ENCODE measurements at regions not wholly inside any gene's neighbourhood (a gene's known extent, or its start where the extent isn't known, plus 50 kb on each side); places are given as distances from the start of the nearest gene placed in this dataset.

- no peaks in the 10 kb centered on the region for H3K36me3 Mint-ChIP-seq
- H3K9me3 Mint-ChIP-seq: peaks cover 6% of the 10 kb centered on the region
- ChIA-PET CTCF (no interaction called here), POLR2A (no interaction called here)
- H3K27ac Mint-ChIP-seq: no peak overlapping the region
- H3K4me1 Mint-ChIP-seq (ENCODE audit: low read depth): no peaks in the 10 kb centered on the region
- H3K27me3 Mint-ChIP-seq: no peaks in the 10 kb centered on the region
- DNase-seq: no peak
- no peak overlapping the region for H3K4me3 Mint-ChIP-seq
- intact Hi-C loops (cut with micrococcal nuclease): no loop called here
Measured at GRCh38 chr4:22987870-22988269, 295.1 kb downstream of the GBA3 start.

- Mint-ChIP-seq H3K9me3 (peaks cover 6% of the 10 kb centered on the region), H3K27me3 (no peaks in the 10 kb centered on the region), H3K36me3 (no peaks in the 10 kb centered on the region), H3K4me1 (ENCODE audit: low read depth) (no peaks in the 10 kb centered on the region), H3K27ac (no peak overlapping the region), H3K4me3 (no peak overlapping the region)
- ChIA-PET POLR2A (no interaction called here), CTCF (no interaction called here)
- DNase-seq: no peak
- intact Hi-C loops (cut with micrococcal nuclease): no loop called here
Measured at GRCh38 chr4:22986881-22987280, 294.1 kb downstream of the GBA3 start.

- no peak for DNase-seq
- Mint-ChIP-seq H3K36me3 (no peaks in the 10 kb centered on the region), H3K4me1 (ENCODE audit: low read depth) (no peaks in the 10 kb centered on the region), H3K9me3 (peaks cover 10% of the 10 kb centered on the region), H3K27me3 (no peaks in the 10 kb centered on the region), H3K4me3 (no peak overlapping the region), H3K27ac (no peak overlapping the region)
- ChIA-PET CTCF (no interaction called here), POLR2A (no interaction called here)
- intact Hi-C loops (cut with micrococcal nuclease): no loop called here
Measured at GRCh38 chr4:22986262-22986661, 293.5 kb downstream of the GBA3 start.

GRCh38 chr4:22984390-22984789 lies 291.7 kb downstream of the GBA3 start:
- CTCF ChIA-PET: no interaction called here
- DNase-seq: no peak
- Mint-ChIP-seq H3K4me1 (ENCODE audit: low read depth) (no peaks in the 10 kb centered on the region), H3K9me3 (peaks cover 12% of the 10 kb centered on the region), H3K4me3 (no peak overlapping the region), H3K36me3 (no peaks in the 10 kb centered on the region), H3K27ac (no peak overlapping the region), H3K27me3 (no peaks in the 10 kb centered on the region)
- intact Hi-C loops (cut with micrococcal nuclease): no loop called here
- POLR2A ChIA-PET: no interaction called here

- DNase-seq: no peak
- H3K4me1 Mint-ChIP-seq (ENCODE audit: low read depth): no peaks in the 10 kb centered on the region
- H3K4me3 Mint-ChIP-seq: no peak overlapping the region
- no peak overlapping the region for H3K27ac Mint-ChIP-seq
- CTCF ChIA-PET: no interaction called here
- H3K27me3 Mint-ChIP-seq: no peaks in the 10 kb centered on the region
- H3K9me3 Mint-ChIP-seq: peaks cover 8% of the 10 kb centered on the region
- H3K36me3 Mint-ChIP-seq: no peaks in the 10 kb centered on the region
- POLR2A ChIA-PET: no interaction called here
- intact Hi-C loops (cut with micrococcal nuclease): no loop called here
Measured at GRCh38 chr4:22978656-22979055, 285.9 kb downstream of the GBA3 start.

- Mint-ChIP-seq H3K4me1 (ENCODE audit: low read depth) (no peaks in the 10 kb centered on the region), H3K36me3 (no peaks in the 10 kb centered on the region), H3K9me3 (peaks cover 5% of the 10 kb centered on the region), H3K4me3 (no peak overlapping the region), H3K27ac (no peak overlapping the region), H3K27me3 (no peaks in the 10 kb centered on the region)
- ChIA-PET POLR2A (no interaction called here), CTCF (no interaction called here)
- no peak for DNase-seq
- intact Hi-C loops (cut with micrococcal nuclease): no loop called here
Measured at GRCh38 chr4:22970665-22971064, 277.9 kb downstream of the GBA3 start.

GRCh38 chr4:22969287-22969896 lies 276.7 kb downstream of the GBA3 start:
- Mint-ChIP-seq H3K36me3 (no peaks in the 10 kb centered on the region), H3K4me3 (no peak overlapping the region), H3K27me3 (no peaks in the 10 kb centered on the region), H3K4me1 (ENCODE audit: low read depth) (no peaks in the 10 kb centered on the region), H3K9me3 (peaks cover 5% of the 10 kb centered on the region), H3K27ac (no peak overlapping the region)
- DNase-seq: no peak
- ChIA-PET POLR2A (no interaction called here), CTCF (no interaction called here)
- intact Hi-C loops (cut with micrococcal nuclease): no loop called here

- H3K4me1 Mint-ChIP-seq (ENCODE audit: low read depth): no peaks in the 10 kb centered on the region
- ChIA-PET CTCF (no interaction called here), POLR2A (no interaction called here)
- DNase-seq: no peak
- H3K36me3 Mint-ChIP-seq: no peaks in the 10 kb centered on the region
- H3K4me3 Mint-ChIP-seq: no peak overlapping the region
- no peak overlapping the region for H3K27ac Mint-ChIP-seq
- peaks cover 3% of the 10 kb centered on the region for H3K9me3 Mint-ChIP-seq
- H3K27me3 Mint-ChIP-seq: no peaks in the 10 kb centered on the region
- intact Hi-C loops (cut with micrococcal nuclease): loop anchor here (5.0 kb wide), 1 partner anchor 1455 kb away; no protein-coding TSS in a partner anchor
Measured at GRCh38 chr4:22962295-22962694, 269.6 kb downstream of the GBA3 start.

GRCh38 chr4:22959483-22959882 lies 266.7 kb downstream of the GBA3 start:
- H3K27ac Mint-ChIP-seq: no peak overlapping the region

GRCh38 chr4:22957774-22958309 lies 265.1 kb downstream of the GBA3 start:
- Mint-ChIP-seq H3K9me3 (no peaks in the 10 kb centered on the region), H3K36me3 (no peaks in the 10 kb centered on the region), H3K27me3 (no peaks in the 10 kb centered on the region), H3K4me1 (ENCODE audit: low read depth) (no peaks in the 10 kb centered on the region), H3K27ac (no peak overlapping the region), H3K4me3 (no peak overlapping the region)
- POLR2A ChIA-PET: no interaction called here
- intact Hi-C loops (cut with micrococcal nuclease): no loop called here
- CTCF ChIA-PET: no interaction called here
- DNase-seq: no peak

More at GRCh38 chr4:22959483-22959882, 266.7 kb downstream of the GBA3 start:
- intact Hi-C loops (cut with micrococcal nuclease): no loop called here
- no peak for DNase-seq
- CTCF ChIA-PET: no interaction called here
- POLR2A ChIA-PET: no interaction called here
- H3K36me3 Mint-ChIP-seq: no peaks in the 10 kb centered on the region
- H3K9me3 Mint-ChIP-seq: peaks cover 3% of the 10 kb centered on the region
- H3K4me3 Mint-ChIP-seq: no peak overlapping the region
- H3K27me3 Mint-ChIP-seq: no peaks in the 10 kb centered on the region
- no peaks in the 10 kb centered on the region for H3K4me1 Mint-ChIP-seq (ENCODE audit: low read depth)

- ChIA-PET CTCF (no interaction called here), POLR2A (no interaction called here)
- H3K4me1 Mint-ChIP-seq (ENCODE audit: low read depth): no peaks in the 10 kb centered on the region
- no peaks in the 10 kb centered on the region for H3K27me3 Mint-ChIP-seq
- intact Hi-C loops (cut with micrococcal nuclease): no loop called here
- H3K9me3 Mint-ChIP-seq: peaks cover 9% of the 10 kb centered on the region
- H3K27ac Mint-ChIP-seq: no peak overlapping the region
- no peak for DNase-seq
- H3K36me3 Mint-ChIP-seq: no peaks in the 10 kb centered on the region
- no peak overlapping the region for H3K4me3 Mint-ChIP-seq
Measured at GRCh38 chr4:22949161-22949855, 256.6 kb downstream of the GBA3 start.

- DNase-seq: no peak
- CTCF ChIA-PET: no interaction called here
- POLR2A ChIA-PET: no interaction called here
- Mint-ChIP-seq H3K9me3 (peaks cover 9% of the 10 kb centered on the region), H3K27me3 (no peaks in the 10 kb centered on the region), H3K36me3 (no peaks in the 10 kb centered on the region), H3K27ac (no peak overlapping the region), H3K4me3 (no peak overlapping the region), H3K4me1 (ENCODE audit: low read depth) (no peaks in the 10 kb centered on the region)
- intact Hi-C loops (cut with micrococcal nuclease): no loop called here
Measured at GRCh38 chr4:22947851-22948250, 255.1 kb downstream of the GBA3 start.

GRCh38 chr4:22942920-22943559 lies 250.3 kb downstream of the GBA3 start:
- no peak overlapping the region for H3K27ac Mint-ChIP-seq
- H3K4me3 Mint-ChIP-seq: no peak overlapping the region
- intact Hi-C loops (cut with micrococcal nuclease): no loop called here
- no peaks in the 10 kb centered on the region for H3K4me1 Mint-ChIP-seq (ENCODE audit: low read depth)
- no peaks in the 10 kb centered on the region for H3K36me3 Mint-ChIP-seq
- POLR2A ChIA-PET: no interaction called here
- no peak for DNase-seq
- H3K27me3 Mint-ChIP-seq: no peaks in the 10 kb centered on the region
- CTCF ChIA-PET: no interaction called here
- peaks cover 12% of the 10 kb centered on the region for H3K9me3 Mint-ChIP-seq
